ENCODE measurements at regions not wholly inside any gene's neighbourhood (a gene's known extent, or its start where the extent isn't known, plus 50 kb on each side); places are given as distances from the start of the nearest gene placed in this dataset.
A peak's percentile ranks its signal among the peaks of the same experiment; 100 is the strongest.
"Not testable (repeated sequence)": the region's sequence is repeated elsewhere in the genome, so short reads cannot be mapped to it uniquely, and the experiment has no call there.

DNA sequence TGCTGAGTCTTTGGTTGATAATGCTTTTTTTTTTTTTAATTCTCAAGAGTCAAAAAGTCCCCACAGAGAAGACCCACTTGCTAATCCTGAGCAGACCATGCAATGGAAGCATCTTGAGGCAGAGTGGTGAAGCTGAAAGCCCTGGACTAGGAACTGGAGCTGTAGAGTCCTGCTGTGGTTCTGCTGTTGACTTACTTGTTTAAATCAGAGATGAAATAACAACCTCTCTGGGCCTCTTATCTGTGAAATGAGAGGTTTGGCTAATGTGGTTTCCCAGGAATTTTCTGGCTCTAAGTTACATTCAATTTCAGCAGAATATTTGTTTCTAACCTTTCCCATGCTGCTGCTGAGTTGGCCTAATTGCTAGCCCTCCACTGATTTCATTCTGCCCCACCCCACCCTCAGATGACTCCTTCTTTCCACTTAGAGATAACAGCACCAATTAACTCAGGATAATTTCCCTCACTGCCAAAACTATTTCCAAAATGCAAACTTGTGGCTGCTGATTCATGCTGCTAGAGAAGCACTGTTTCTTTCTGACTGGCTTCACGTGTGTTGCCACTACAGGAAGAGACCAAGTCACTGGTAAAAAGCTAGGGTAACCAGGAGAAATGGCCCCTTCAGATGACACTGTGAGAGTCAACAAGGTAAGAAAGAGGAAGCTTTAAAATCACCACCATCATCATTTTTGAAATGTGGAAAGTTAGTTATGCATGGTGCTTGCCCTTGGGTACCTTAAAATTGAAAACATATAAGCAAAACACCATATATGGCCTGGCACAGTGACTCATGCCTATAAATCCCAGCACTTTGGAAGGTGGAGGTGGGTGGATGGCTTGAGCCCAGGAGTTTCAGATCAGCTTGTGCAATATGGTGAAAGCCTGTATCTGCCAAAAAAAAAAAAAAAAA, 326.4 kb downstream of the DCHS2 start:
- peak; percentile 69 for DNase-seq

DNA sequence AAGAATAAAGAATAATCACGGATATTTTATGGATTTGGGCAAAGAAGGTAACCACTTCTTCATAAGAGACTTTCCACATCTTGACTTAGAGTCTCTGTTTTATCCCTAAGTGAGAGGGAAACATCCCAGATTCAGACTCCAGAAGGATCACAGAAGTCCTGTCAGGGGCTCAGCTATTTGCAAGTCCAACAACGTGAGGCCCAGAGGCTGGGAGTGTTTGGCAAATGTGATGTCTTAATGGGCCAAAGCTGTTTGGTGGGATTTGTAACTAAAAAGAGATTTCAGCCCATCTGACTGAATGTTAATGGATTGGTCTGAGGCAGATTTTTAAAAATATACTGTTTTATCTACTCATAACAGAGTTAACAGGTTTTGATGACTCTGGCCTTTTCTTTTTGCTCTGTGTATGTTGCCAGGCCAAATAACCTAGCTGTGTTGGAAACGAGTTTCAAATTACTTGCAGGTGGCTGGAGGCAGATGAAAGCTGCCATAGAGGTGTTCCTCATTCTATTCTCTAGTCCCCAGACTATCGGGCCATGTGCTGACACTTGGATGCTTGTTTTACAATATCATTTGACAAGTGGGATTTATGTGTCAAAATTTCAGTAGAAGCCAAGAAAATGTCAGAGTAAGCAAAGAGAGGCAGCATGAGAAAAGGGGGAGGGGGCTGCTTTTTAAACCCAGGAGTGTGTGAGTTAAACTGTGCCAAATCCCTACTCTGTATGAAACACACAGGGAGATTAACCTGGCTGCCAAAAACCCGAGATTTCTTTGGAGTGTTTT, 330.9 kb downstream of the DCHS2 start:
- DNase-seq, result no peak

DNA sequence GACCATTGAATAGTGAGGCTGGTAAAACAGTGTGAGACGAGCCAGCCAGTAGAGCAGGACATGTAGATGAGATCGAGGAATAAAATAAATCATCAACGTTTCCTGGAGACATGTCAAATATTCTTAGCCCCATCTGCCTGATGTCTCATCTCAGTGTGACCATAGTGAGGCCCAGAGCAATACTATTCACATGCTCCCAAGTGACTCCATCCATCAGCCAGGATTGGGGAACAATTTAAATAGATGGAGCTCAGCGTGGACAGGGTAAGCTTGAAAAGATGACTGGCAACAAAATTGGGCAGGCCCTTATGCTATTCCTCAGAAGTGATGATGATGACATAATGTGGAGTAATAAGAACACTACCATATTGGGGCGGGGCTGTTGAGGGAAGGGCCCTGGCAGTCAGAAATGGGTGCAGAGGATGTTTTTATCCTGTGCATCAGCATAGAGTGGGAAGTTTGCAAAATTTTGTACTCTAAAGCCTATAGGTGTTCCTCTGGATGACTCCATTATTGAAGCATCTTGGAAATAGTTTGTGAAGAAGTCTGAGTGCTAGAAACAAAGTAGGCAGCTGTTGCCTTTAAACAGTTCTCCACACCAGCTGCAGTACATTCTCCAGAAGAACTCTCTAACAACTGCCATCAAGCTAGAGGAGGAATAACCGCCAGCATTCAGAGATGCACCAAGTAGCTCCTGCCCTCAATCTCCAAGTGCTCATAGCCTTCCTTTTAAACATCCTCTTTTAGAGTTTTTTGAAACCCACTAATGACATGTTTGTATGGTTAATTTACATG, 333.0 kb downstream of the DCHS2 start:
- DNase-seq, result no peak

GRCh38 chr4:154152546-154152945, 339.1 kb downstream of the DCHS2 start:
- no peak for DNase-seq

DNA sequence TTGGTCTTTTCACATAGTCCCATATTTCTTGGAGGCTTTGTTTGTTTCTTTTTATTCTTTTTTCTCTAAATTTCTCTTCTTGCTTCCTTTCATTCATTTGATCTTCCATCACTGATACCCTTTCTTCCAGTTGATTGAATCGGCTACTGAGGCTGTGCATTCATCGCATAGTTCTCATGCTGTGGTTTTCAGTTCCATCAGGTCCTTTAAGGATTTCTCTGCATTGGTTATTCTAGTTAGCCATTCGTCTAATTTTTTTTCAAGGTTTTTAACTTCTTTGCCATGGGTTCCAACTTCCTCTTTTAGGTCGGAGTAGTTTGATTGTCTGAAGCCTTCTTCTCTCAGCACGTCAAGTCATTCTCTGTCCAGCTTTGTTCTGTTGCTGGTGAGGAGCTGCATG, 342.4 kb downstream of the DCHS2 start:
- peak; percentile 48 for DNase-seq

- DNase-seq, result no peak
Measured at GRCh38 chr4:154143720-154144119, 347.9 kb downstream of the DCHS2 start.

DNA sequence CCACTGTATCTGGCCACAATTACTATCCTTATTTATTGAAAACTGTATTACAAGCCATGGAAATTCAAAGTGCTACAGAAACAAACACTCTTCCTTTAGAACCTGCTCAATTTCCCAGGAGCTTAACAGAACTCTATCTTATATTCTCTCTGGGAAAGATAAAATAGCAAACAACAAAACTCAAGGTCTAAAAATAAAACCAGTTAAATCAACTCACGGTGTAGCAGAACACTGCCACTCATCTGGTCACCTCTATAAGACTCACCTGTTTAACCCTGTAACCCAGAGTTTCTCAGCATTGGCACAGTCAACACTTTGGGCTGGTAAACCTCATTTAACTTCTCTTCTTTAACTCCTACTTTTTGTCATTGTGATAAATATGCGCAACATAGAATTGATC, 348.9 kb downstream of the DCHS2 start:
- DNase-seq, result no peak

GRCh38 chr4:154140869-154141268, 350.7 kb downstream of the DCHS2 start:
- DNase-seq, result no peak

GRCh38 chr4:154137320-154137905, 348.5 kb upstream of the SFRP2 start:
- no peak for DNase-seq

- DNase-seq, result no peak
Measured at GRCh38 chr4:154135576-154135975, 346.7 kb upstream of the SFRP2 start.

DNA sequence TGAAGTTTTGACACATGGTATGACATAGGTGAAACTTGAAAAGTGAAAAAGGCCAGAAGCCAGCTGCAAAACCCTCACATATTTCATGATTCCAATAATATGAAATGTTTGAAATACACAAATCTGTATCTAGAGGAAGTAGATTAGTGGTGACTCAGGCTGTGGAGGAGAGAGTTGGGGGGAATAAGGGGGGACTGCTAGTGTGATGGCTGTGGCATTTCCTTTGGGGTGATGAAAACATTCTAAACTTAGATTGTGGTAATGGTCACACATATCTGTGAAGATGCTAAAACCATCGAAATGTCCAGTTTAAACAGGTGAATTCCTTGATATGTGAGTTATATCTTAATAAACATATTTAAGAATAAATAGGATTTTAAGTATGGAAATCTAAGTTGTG, 343.5 kb upstream of the SFRP2 start:
- DNase-seq, result no peak

DNA sequence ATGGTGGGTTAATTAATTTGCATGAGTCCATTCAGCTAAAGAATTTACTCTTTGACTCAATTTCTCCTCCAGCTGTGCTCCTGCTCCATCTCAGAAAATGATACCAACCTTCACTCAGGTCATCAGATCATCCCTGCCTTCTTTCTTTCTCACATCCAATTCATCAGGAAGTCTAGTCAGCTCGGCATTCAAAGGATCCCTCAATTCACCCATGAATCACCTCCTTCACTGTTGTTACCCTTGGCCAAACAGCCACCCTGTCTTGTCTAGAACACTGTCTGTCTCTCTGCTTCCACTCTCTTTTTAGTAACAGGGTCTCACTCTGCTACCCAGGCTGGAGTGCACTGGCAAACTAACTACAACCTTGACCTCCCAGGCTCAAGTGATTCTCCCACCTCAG, 337.4 kb upstream of the SFRP2 start:
- no peak for DNase-seq

DNA sequence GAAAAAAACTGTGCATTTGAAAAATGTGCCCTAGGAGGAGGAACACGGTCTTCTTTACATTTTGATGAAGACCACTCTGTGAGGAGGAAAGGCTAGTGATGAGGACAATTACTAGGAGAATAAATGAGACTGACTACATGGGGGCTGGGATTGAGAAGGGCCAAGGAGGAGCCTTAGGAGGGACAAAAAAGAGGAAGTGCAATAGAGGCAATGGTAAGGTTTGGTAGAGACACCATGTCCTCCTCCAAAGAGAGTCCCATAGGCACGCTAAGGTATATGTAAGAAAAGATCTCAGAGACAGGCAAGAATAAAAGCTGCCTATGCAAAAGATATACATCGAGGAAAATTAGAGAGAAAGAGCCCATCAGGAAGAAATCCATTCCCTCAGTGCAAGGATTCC, 336.5 kb upstream of the SFRP2 start:
- peak; percentile 14 for DNase-seq

DNA sequence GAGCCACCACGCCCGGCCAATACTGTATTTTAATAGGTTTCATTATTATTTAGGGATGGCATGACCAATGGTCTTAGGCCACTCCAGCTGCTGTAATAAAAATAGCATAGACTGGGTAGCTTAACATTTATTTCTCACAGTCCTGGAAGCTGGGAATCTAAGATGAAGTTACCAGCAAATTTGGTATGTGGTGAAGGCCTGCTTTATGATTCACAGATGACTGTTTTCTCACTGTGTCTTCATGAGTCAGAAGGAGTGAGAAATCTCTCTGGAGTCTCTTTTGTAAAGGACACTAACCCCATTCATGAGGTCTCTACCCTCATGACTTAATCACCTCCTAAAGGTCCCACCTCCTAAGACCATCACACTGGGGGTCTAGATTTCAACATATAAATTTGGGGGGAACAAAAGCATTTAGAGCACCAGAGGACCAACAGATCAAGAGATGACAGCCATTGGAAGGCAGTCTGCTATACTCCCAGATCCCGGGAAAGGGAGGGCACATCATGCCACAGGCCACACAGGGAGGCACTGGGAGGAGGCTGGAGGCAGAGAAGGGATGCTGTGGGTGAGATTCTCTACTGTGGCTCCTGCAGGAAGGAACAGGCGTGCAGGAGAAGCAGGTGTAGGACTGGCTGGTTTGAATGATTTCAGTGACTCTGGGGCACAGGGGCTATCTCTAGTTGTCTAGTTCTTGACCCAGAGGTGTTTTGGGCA, 335.8 kb upstream of the SFRP2 start:
- DNase-seq, result no peak

DNA sequence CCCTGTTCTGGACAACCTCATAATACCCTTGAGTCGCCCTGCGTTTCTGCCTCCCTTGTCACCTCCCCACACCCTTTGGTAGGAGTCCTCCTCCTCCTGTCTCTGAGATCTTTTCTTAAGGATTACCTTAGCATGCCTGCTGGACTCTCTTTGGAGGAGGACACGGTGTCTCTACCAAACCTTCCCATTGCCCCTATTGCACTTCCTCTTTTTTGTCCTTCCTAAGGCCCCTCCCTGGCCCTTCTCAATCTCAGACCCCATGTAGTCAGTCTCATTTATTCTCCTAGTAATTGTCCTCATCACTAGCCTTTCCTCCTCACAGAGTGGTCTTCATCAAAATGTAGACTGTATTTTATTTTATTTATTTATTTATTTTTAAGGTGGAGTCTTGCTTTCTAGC, 335.0 kb upstream of the SFRP2 start:
- DNase-seq, result no peak

DNA sequence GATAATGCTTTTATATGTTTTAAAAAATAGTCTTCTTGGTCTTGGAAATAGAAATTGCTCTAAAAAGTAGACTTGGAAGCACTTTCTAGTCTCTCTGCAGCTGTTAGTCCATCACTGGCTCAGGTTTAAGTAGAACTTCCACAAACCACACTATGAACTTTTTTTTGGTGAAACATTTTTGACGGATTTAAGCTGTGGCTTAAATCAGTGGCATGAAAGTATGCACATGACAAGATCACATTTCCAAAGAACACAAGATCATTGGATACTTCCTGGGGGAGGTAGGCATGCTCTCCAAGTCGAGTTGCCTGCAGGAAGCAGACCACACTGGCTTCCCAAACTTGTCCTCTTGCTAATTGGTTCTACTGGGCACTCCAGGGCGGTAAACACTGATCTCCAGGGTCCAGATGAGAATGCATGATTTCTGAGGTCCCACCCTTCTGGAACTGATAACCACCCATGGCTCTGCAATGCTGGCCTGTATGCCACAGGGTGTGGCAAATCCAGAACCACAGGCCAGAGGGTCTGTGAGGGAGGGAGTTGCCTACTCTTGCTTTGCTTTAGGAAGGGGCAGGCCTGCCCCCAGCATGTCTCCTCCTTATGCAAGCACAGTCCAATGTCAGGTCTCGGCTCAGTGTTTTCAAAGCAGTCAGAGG, 331.9 kb upstream of the SFRP2 start:
- peak; percentile 51 for DNase-seq

GRCh38 chr4:154120006-154120676, 331.3 kb upstream of the SFRP2 start:
- DNase-seq, result no peak

DNA sequence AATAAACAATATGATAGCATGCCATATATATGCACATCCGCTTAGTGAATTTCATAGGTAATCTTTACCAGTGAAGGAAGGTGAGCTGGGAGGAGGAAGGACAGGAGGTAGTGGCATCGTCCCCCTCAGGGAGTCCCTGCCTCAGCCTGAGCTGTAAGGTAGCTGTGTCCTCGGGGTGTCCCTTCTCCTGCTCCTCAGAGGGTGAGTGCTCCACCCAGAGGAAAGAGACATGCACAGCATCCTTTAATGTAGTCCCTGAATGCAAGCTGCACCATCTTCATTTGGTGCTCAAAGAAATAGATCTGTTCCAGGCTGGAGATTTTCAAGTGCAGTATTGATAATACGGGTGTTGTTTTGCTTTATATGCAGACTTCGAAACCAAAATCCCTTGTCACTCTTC, 330.4 kb upstream of the SFRP2 start:
- no peak for DNase-seq

- not testable (repeated sequence) for DNase-seq
Measured at GRCh38 chr4:154117726-154118125, 328.8 kb upstream of the SFRP2 start.

DNA sequence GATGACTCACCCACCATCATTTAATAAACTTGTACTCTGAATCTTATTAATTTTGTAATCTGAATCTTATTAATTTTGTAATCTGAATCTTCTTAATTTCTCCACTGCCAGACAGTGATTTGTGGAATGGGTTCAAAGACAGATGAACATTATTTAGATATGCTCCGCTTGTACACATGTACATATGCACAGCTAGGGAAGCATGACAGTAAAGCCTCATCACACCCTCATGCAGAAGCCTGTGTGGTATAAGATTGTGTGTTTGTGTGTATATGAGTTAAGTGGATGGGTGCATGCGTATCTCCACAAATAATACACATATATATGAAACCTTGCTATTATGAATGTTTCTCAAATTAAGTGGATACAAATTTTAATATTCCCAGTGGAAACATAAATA, 318.5 kb upstream of the SFRP2 start:
- DNase-seq, result no peak

DNA sequence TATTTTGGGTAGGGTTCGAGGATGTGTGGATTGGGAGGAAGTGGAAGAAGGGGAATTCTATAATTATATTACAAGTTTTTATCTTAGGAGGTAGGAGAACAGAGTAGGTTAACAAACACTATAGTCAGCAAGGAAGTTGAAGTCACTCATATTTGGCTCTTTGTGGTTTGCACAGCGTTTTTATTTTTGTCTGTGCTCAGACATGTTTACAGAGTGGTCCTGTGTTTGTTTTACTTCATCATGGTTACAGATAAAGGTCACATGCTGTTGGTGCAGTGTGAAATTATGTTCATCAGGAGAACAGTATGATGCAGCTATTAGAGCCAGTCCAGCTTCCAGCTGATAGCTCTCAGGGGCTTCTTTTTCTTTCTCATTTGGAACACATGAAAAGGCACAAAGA, 299.9 kb upstream of the SFRP2 start:
- DNase-seq, result no peak

All from OCI-M1 (cell line).